HG03025 (cell line): ENCODE measurements at regions not wholly inside any gene's neighbourhood (a gene's known extent, or its start where the extent isn't known, plus 50 kb on each side); places are given as distances from the start of the nearest gene placed in this dataset.

ENCODE experiments used
- ATAC-seq: cut with Tn5 transposase; IDR thresholded peaks from one replicate; pipeline ENCODE4 v1.9.1; 2021; ENCODE audit warnings: mild to moderate bottlenecking, moderate library complexity; ENCODE audit not compliant: unreplicated experiment, low FRiP score

GRCh38 chr2:19688059-19688458, 213.7 kb downstream of the TTC32 start:
- no peak for ATAC-seq

- ATAC-seq, result no peak
These were observed 214.6 kb downstream of the TTC32 start for GRCh38 chr2:19687017-19687659.

GRCh38 chr2:19686439-19686838, 215.3 kb downstream of the TTC32 start:
- no peak for ATAC-seq

GRCh38 chr2:19685731-19686130, 216.1 kb downstream of the TTC32 start:
- no peak for ATAC-seq

- ATAC-seq, result no peak
These were observed 217.3 kb downstream of the TTC32 start for GRCh38 chr2:19684516-19684915.

GRCh38 chr2:19683556-19683955, 218.2 kb downstream of the TTC32 start:
- no peak for ATAC-seq

GRCh38 chr2:19682493-19682892, 219.3 kb downstream of the TTC32 start:
- no peak for ATAC-seq

- no peak for ATAC-seq
These were observed 223.8 kb downstream of the TTC32 start for GRCh38 chr2:19677825-19678518.

GRCh38 chr2:19677215-19677777, 224.5 kb downstream of the TTC32 start:
- ATAC-seq, result no peak

GRCh38 chr2:19676770-19677169, 225.0 kb downstream of the TTC32 start:
- no peak for ATAC-seq

- no peak for ATAC-seq
These were observed 225.8 kb downstream of the TTC32 start for GRCh38 chr2:19675856-19676460.

- no peak for ATAC-seq
These were observed 226.7 kb downstream of the TTC32 start for GRCh38 chr2:19675003-19675629.

GRCh38 chr2:19674051-19675002, 227.5 kb downstream of the TTC32 start:
- ATAC-seq, result no peak

GRCh38 chr2:19673213-19673791, 228.5 kb downstream of the TTC32 start:
- ATAC-seq, result no peak

GRCh38 chr2:19671916-19672315, 229.9 kb downstream of the TTC32 start:
- no peak for ATAC-seq

- no peak for ATAC-seq
These were observed 230.5 kb downstream of the TTC32 start for GRCh38 chr2:19671311-19671710.

GRCh38 chr2:19670303-19670702, 231.5 kb downstream of the TTC32 start:
- no peak for ATAC-seq

GRCh38 chr2:19669559-19669958, 232.2 kb downstream of the TTC32 start:
- ATAC-seq, result no peak

GRCh38 chr2:19669126-19669525, 232.7 kb downstream of the TTC32 start:
- ATAC-seq, result no peak

GRCh38 chr2:19667536-19667949, 234.2 kb downstream of the TTC32 start:
- ATAC-seq, result no peak
